Glutamatergic neuron (in vitro differentiated cells): ENCODE measurements at regions not wholly inside any gene's neighbourhood (a gene's known extent, or its start where the extent isn't known, plus 50 kb on each side); places are given as distances from the start of the nearest gene placed in this dataset.

Experiments
- DNase-seq: peaks from one replicate; pipeline ENCODE4 v3.0.0; 2022
- H3K27ac Mint-ChIP-seq: one replicate; pipeline ENCODE4 v1.8.0; 2020; ENCODE audit warnings: mild to moderate bottlenecking, mixed read lengths, inconsistent platforms; ENCODE audit not compliant: unreplicated experiment
- H3K27me3 Mint-ChIP-seq: one replicate; pipeline ENCODE4 v1.8.0; 2020; ENCODE audit warnings: mild to moderate bottlenecking, moderate library complexity, mixed read lengths, inconsistent platforms; ENCODE audit not compliant: unreplicated experiment
- H3K36me3 Mint-ChIP-seq: one replicate; pipeline ENCODE4 v1.8.0; 2020; ENCODE audit warnings: mild to moderate bottlenecking, mixed read lengths, inconsistent platforms; ENCODE audit not compliant: unreplicated experiment
- H3K4me1 Mint-ChIP-seq: one replicate; pipeline ENCODE4 v1.8.0; 2020; ENCODE audit warnings: mild to moderate bottlenecking, low read depth, mixed read lengths, inconsistent platforms; ENCODE audit not compliant: unreplicated experiment
- H3K4me3 Mint-ChIP-seq: one replicate; pipeline ENCODE4 v1.8.0; 2020; ENCODE audit warnings: mild to moderate bottlenecking, mixed read lengths, inconsistent platforms; ENCODE audit not compliant: unreplicated experiment
- H3K9me3 Mint-ChIP-seq: one replicate; pipeline ENCODE4 v1.8.0; 2020; ENCODE audit warnings: mild to moderate bottlenecking, moderate library complexity, mixed read lengths, inconsistent platforms; ENCODE audit not compliant: unreplicated experiment
- TF ChIP-seq, protein P1 (sequence below): fragments of 200-600 bp; sonication (generic); IDR thresholded peaks from one replicate; pipeline ENCODE4 v1.5.0; 2021; ENCODE audit not compliant: partially characterized antibody, unreplicated experiment

DNA sequence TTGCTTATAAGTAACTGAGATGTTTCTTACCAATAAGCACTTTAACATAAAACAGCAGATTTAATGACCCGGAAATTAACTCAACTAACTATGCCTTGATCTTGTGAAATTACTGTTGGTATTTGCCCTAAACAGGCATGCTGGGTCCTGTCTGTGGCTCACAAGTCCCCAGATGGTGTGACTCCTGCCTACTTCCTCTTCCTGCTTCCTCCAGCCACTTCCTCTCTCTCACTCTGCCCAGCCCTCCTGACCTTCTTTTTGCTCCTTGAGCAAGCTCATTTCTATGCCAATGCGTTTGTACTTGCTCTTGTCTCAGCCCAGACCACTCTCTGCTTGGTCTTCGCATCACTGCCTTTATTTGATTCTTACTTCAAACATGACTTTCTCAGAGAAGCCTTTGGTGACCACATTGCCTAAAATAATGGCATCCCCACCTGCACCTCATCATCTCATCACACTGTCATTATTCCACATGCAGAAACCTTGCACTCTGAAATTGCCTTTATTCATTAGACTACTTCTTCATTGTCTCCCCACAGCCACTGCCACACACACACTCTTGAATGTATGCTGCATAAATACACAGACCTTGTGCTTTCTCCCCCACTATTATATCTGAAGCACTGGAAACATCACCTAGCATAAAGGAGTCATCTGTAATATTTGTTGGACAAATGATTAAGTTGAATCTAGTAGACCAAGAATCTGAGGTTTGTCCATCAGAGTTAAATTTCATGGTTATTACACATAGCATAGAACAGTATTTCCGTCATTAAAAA is 256.3 kb upstream of the SEMA6D start:
- peaks cover 48% of the 10 kb centered on the region for H3K4me1 Mint-ChIP-seq
- H3K4me3 Mint-ChIP-seq = peak overlapping the region; percentile 48
- H3K36me3 Mint-ChIP-seq = peaks cover 9% of the 10 kb centered on the region
- peak overlapping the region; percentile 91 for H3K27ac Mint-ChIP-seq
- no peak for DNase-seq
- TF ChIP-seq, protein P1, sequence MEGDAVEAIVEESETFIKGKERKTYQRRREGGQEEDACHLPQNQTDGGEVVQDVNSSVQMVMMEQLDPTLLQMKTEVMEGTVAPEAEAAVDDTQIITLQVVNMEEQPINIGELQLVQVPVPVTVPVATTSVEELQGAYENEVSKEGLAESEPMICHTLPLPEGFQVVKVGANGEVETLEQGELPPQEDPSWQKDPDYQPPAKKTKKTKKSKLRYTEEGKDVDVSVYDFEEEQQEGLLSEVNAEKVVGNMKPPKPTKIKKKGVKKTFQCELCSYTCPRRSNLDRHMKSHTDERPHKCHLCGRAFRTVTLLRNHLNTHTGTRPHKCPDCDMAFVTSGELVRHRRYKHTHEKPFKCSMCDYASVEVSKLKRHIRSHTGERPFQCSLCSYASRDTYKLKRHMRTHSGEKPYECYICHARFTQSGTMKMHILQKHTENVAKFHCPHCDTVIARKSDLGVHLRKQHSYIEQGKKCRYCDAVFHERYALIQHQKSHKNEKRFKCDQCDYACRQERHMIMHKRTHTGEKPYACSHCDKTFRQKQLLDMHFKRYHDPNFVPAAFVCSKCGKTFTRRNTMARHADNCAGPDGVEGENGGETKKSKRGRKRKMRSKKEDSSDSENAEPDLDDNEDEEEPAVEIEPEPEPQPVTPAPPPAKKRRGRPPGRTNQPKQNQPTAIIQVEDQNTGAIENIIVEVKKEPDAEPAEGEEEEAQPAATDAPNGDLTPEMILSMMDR = no peak
- peaks cover 9% of the 10 kb centered on the region for H3K9me3 Mint-ChIP-seq
- H3K27me3 Mint-ChIP-seq = peaks cover 6% of the 10 kb centered on the region

DNA sequence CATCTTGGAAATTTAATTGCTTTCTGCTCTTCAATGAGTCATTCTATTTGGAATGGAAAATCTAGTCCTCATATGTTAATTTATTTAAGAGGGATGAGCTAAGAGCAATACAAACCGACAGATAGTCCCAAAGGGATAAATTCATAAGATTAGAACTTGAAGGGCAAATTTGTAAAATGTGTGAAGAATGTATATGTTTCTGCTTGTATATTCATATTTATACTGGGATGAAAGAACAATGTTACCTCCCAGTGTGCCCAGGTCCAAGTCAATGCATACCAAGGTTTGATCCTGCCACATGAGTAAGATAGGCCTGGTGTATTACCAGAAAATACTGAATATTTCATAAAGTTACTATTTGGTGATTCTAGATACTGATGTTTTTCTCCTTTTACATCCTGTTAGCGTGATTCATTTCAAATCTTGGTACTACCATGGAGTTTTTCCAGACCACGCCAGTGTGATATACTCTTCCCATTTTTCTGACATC is 255.6 kb upstream of the SEMA6D start:
- Mint-ChIP-seq H3K27ac (peak overlapping the region; percentile 63), H3K4me3 (peak overlapping the region; percentile 2), H3K4me1 (peaks cover 44% of the 10 kb centered on the region), H3K27me3 (peaks cover 6% of the 10 kb centered on the region), H3K36me3 (peaks cover 9% of the 10 kb centered on the region), H3K9me3 (peaks cover 9% of the 10 kb centered on the region)
- TF ChIP-seq, protein P1 = no peak
- DNase-seq = no peak

DNA sequence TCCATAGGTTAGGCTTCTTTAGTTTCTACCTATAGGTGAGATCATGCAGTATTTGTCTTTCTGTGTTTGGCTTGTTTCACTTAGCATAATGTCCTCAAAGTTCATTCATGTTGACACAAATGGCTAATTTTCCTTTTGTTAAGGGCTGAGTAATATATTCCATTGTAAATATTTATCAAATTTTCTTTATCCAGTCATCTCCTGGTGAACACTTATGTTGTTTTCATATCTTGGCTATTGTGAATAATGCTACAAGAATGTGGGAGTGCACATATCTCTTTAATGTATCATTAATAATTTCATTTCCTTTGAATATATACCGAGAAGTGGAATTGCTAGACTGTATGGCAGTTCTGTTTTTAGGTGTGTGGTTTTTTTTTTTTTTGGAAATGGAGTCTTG is 250.9 kb upstream of the SEMA6D start:
- H3K4me3 Mint-ChIP-seq = no peak overlapping the region
- no peak for DNase-seq
- TF ChIP-seq, protein P1 = no peak
- peaks cover 9% of the 10 kb centered on the region for H3K36me3 Mint-ChIP-seq
- peaks cover 26% of the 10 kb centered on the region for H3K4me1 Mint-ChIP-seq
- peaks cover 17% of the 10 kb centered on the region for H3K9me3 Mint-ChIP-seq
- no peak overlapping the region for H3K27ac Mint-ChIP-seq
- peaks cover 4% of the 10 kb centered on the region for H3K27me3 Mint-ChIP-seq

DNA sequence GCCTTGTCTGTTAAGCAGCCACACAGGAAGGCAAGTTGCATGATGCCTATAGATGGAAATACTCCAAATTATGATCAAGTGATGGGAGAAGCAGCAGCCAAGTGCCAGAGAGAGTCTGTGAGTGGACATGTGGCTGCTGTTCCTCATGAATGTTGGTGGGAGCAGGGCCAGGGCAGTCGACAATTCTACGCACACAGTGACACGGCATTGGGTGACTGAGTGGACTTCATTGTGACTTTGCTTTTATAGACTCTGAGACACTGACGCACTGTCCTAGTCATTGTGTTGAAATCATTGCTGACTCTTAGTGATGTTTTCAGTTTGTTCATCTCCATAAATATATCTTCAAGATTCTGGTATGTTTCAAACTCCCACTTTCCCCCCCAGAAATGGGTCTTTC is 246.3 kb upstream of the SEMA6D start:
- no peak for DNase-seq
- Mint-ChIP-seq H3K9me3 (peaks cover 13% of the 10 kb centered on the region), H3K36me3 (peaks cover 5% of the 10 kb centered on the region), H3K27me3 (peaks cover 1% of the 10 kb centered on the region), H3K27ac (peak overlapping the region; percentile 23), H3K4me3 (no peak overlapping the region), H3K4me1 (peaks cover 17% of the 10 kb centered on the region)
- TF ChIP-seq, protein P1 = no peak

DNA sequence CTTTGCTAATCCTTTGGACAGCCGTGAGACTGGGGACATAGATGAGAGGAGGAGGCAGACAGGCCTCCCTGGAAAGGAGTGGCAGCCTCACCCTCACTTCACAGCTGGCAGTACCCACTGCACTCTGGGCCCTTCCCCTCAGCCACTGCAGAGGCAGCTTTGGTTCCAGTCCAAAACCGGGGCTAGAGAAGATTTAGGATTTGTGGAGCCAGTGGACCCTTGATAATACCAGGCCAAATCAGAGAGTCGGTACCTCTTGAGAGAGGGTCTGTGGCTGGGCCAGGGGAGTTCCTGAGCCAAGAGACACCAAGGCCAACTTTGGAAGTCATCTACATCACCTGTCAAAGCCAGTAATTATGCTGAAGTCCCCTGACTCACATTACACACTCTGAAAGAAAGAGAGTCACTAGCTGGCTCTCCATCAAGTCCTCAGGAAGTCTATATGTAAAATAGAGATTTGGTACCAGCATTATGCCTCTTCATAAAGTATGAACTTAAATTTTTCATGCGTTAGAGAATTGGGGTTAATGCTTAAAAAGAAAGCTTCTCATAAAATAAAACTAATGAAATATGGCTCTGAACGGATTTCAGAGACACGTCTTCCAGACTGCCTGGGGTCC is 244.1 kb upstream of the SEMA6D start:
- no peak overlapping the region for H3K27ac Mint-ChIP-seq
- H3K27me3 Mint-ChIP-seq = peaks cover 1% of the 10 kb centered on the region
- peaks cover 15% of the 10 kb centered on the region for H3K9me3 Mint-ChIP-seq
- H3K4me1 Mint-ChIP-seq = peaks cover 21% of the 10 kb centered on the region
- H3K36me3 Mint-ChIP-seq = peaks cover 5% of the 10 kb centered on the region
- no peak for DNase-seq
- H3K4me3 Mint-ChIP-seq = no peak overlapping the region
- TF ChIP-seq, protein P1 = no peak
